ENCODE measurements at regions not wholly inside any gene's neighbourhood (a gene's known extent, or its start where the extent isn't known, plus 50 kb on each side); places are given as distances from the start of the nearest gene placed in this dataset.

GRCh38 chr1:36594023-36594422, 111.3 kb upstream of the CSF3R start:
- no peak overlapping the region for H3K4me3 ChIP-seq (ENCODE audit: low read depth in 1 of 3, low read length in 3 of 3)
- no peak overlapping the region for H3K9ac ChIP-seq (ENCODE audit: low read depth in 1 of 2, low read length in 2 of 2)
- no peak for TF ChIP-seq SP1 (IDR thresholded peaks at IDR 0.05)
- H3K9me3 ChIP-seq (ENCODE audit: control insufficient read depth in 4 of 4, low read length in 3 of 4) = no peaks in the 10 kb centered on the region
- DNase-seq (ENCODE audit: low spot score) = no peak
- H3K4me1 ChIP-seq (ENCODE audit: control insufficient read depth in 4 of 4, insufficient read depth in 4 of 4, low read length in 3 of 4) = no peaks in the 10 kb centered on the region
- WGBS = 66% methylated on average over 7 of the region's 7 CpGs
- H3K27me3 ChIP-seq (ENCODE audit: control insufficient read depth in 4 of 4, insufficient read depth in 4 of 4, low read length in 3 of 4) = peaks cover 0 to 4% (median 0%) of the 10 kb centered on the region in 4 donors
- no peaks in the 10 kb centered on the region for H3K36me3 ChIP-seq (ENCODE audit: control insufficient read depth in 4 of 4, insufficient read depth in 3 of 4, low read depth in 1 of 4, low read length in 3 of 4)
- H3K27ac ChIP-seq (ENCODE audit: low read depth in 1 of 2, low read length in 2 of 2) = no peak overlapping the region

DNA sequence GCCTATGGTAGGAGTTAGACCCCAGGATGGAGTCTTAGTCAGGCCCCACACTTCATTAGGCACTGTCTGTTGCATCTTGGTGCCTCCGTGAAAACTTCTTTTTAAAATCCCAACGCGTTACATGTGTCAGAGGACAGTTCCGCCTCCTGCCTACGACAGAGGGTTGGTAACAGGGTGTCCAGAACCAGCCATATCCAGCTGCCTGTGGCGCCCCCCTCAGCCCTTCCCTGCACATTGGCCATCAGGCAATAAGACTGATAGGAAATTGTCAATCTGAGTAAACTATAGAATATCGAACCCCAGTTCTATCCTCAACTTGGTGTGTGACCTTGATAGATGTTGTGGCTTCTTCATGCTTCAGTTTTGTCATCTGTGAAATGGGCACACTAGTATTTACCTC, 108.6 kb upstream of the CSF3R start:
- WGBS = 52% methylated on average over 7 of the region's 7 CpGs
- no peak for DNase-seq (ENCODE audit: low spot score)
- Histone ChIP-seq H3K4me3 (ENCODE audit: low read depth in 1 of 3, low read length in 3 of 3) (no peak overlapping the region), H3K27me3 (ENCODE audit: control insufficient read depth in 4 of 4, insufficient read depth in 4 of 4, low read length in 3 of 4) (peaks cover 0 to 8% (median under 1%) of the 10 kb centered on the region in 4 donors), H3K9me3 (ENCODE audit: control insufficient read depth in 4 of 4, low read length in 3 of 4) (no peaks in the 10 kb centered on the region), H3K4me1 (ENCODE audit: control insufficient read depth in 4 of 4, insufficient read depth in 4 of 4, low read length in 3 of 4) (no peaks in the 10 kb centered on the region), H3K27ac (ENCODE audit: low read depth in 1 of 2, low read length in 2 of 2) (no peak overlapping the region), H3K9ac (ENCODE audit: low read depth in 1 of 2, low read length in 2 of 2) (no peak overlapping the region), H3K36me3 (ENCODE audit: control insufficient read depth in 4 of 4, insufficient read depth in 3 of 4, low read depth in 1 of 4, low read length in 3 of 4) (no peaks in the 10 kb centered on the region)
- TF ChIP-seq SP1 (IDR thresholded peaks at IDR 0.05) = no peak
- TF ChIP-seq FOXA2 (IDR thresholded peaks at IDR 0.05) = no peak
- no peak for TF ChIP-seq EGR1 (IDR thresholded peaks at IDR 0.05; ENCODE audit: low read depth in 2 of 2)
- no peak for TF ChIP-seq REST (IDR thresholded peaks at IDR 0.05)
- no peak for TF ChIP-seq NR2F2 (IDR thresholded peaks at IDR 0.05)
- no peak for TF ChIP-seq JUND (IDR thresholded peaks at IDR 0.05)
- TF ChIP-seq TAF1 (conservative IDR thresholded peaks at IDR 0.05) = no peak
- TF ChIP-seq HNF4G (IDR thresholded peaks at IDR 0.05) = no peak
- no peak for TF ChIP-seq ZBTB33 (IDR thresholded peaks at IDR 0.05)
- TF ChIP-seq GABPA (IDR thresholded peaks at IDR 0.05 in 1 of 2, conservative IDR thresholded peaks at IDR 0.05 in 1 of 2) = no peak
- no peak for TF ChIP-seq FOXA1 (IDR thresholded peaks at IDR 0.05)
- TF ChIP-seq MAX (IDR thresholded peaks at IDR 0.05) = no peak
- no peak for TF ChIP-seq RAD21 (IDR thresholded peaks at IDR 0.05)
- no peak for TF ChIP-seq HNF4A (conservative IDR thresholded peaks at IDR 0.05)
- TF ChIP-seq RXRA (IDR thresholded peaks at IDR 0.05) = no peak
- TF ChIP-seq, protein P1, sequence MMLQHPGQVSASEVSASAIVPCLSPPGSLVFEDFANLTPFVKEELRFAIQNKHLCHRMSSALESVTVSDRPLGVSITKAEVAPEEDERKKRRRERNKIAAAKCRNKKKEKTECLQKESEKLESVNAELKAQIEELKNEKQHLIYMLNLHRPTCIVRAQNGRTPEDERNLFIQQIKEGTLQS (IDR thresholded peaks at IDR 0.05) = no peak
- no peak for TF ChIP-seq YY1 (IDR thresholded peaks at IDR 0.05)
- TF ChIP-seq, protein P2, sequence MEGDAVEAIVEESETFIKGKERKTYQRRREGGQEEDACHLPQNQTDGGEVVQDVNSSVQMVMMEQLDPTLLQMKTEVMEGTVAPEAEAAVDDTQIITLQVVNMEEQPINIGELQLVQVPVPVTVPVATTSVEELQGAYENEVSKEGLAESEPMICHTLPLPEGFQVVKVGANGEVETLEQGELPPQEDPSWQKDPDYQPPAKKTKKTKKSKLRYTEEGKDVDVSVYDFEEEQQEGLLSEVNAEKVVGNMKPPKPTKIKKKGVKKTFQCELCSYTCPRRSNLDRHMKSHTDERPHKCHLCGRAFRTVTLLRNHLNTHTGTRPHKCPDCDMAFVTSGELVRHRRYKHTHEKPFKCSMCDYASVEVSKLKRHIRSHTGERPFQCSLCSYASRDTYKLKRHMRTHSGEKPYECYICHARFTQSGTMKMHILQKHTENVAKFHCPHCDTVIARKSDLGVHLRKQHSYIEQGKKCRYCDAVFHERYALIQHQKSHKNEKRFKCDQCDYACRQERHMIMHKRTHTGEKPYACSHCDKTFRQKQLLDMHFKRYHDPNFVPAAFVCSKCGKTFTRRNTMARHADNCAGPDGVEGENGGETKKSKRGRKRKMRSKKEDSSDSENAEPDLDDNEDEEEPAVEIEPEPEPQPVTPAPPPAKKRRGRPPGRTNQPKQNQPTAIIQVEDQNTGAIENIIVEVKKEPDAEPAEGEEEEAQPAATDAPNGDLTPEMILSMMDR (IDR thresholded peaks at IDR 0.05; ENCODE audit: low read depth, low read length, missing input control) = no peak

Measured in liver (tissue), 8 donors.